KMS-11 (cell line): ENCODE measurements at regions not wholly inside any gene's neighbourhood (a gene's known extent, or its start where the extent isn't known, plus 50 kb on each side); places are given as distances from the start of the nearest gene placed in this dataset.

Source experiments
- H2AFZ ChIP-seq: fragments of 200-600 bp; sonication (generic); 2 replicates; pipeline ENCODE4 v1.6.1; 2016; ENCODE audit warnings: antibody characterized with exemption, mixed run types, low read depth
- H3K27ac ChIP-seq: fragments of 200-600 bp; sonication (generic); 2 replicates; pipeline ENCODE4 v1.6.1; 2016; ENCODE audit warnings: mild to moderate bottlenecking, mixed run types
- H3K27me3 ChIP-seq: fragments of 200-600 bp; sonication (generic); 2 replicates; pipeline ENCODE4 v1.6.1; 2017; ENCODE audit warnings: mild to moderate bottlenecking, low read depth, mixed run types, moderate library complexity; ENCODE audit not compliant: insufficient read depth
- H3K36me3 ChIP-seq: fragments of 200-600 bp; sonication (generic); 2 replicates; pipeline ENCODE4 v1.6.1; 2017; ENCODE audit warnings: mild to moderate bottlenecking, mixed run types; ENCODE audit not compliant: insufficient read depth
- H3K4me1 ChIP-seq: fragments of 200-600 bp; sonication (generic); 2 replicates; pipeline ENCODE4 v1.6.1; 2016; ENCODE audit warnings: mild to moderate bottlenecking, low read depth, mixed run types; ENCODE audit not compliant: poor library complexity, severe bottlenecking
- H3K4me2 ChIP-seq: fragments of 200-600 bp; sonication (generic); 2 replicates; pipeline ENCODE4 v1.7.0; 2016; ENCODE audit warnings: mild to moderate bottlenecking, mixed run types
- H3K4me3 ChIP-seq: fragments of 200-600 bp; sonication (generic); IDR thresholded peaks from 2 replicates; pipeline ENCODE4 v1.6.1; 2017; ENCODE audit warnings: low read depth, low read length, mixed read lengths; ENCODE audit not compliant: insufficient read depth
- H3K79me2 ChIP-seq: fragments of 200-600 bp; sonication (generic); 2 replicates; pipeline ENCODE4 v1.6.1; 2016; ENCODE audit warnings: low read depth, mixed run types; ENCODE audit not compliant: insufficient read depth
- H3K9ac ChIP-seq: fragments of 200-600 bp; sonication (generic); 2 replicates; pipeline ENCODE4 v1.6.1; 2016; ENCODE audit warnings: mild to moderate bottlenecking, mixed run types
- H4K20me1 ChIP-seq: fragments of 200-600 bp; sonication (generic); 2 replicates; pipeline ENCODE4 v1.6.1; 2016; ENCODE audit warnings: mild to moderate bottlenecking, mixed run types; ENCODE audit not compliant: insufficient read depth
- CTCF ChIP-seq: fragments of 200-600 bp; sonication (generic); conservative IDR thresholded peaks from 2 replicates; pipeline ENCODE4 v1.6.1; 2017; ENCODE audit warnings: low read depth, mild to moderate bottlenecking, antibody characterized with exemption, low read length, moderate library complexity, mixed read lengths

- no peak overlapping the region for H3K9ac ChIP-seq
- no peak overlapping the region for H3K27ac ChIP-seq
- TF ChIP-seq CTCF: no peak
- no peaks in the 10 kb centered on the region for H3K27me3 ChIP-seq
- no peak overlapping the region for H2AFZ ChIP-seq
- H4K20me1 ChIP-seq: no peaks in the 10 kb centered on the region
- H3K4me1 ChIP-seq: no peaks in the 10 kb centered on the region
- no peaks in the 10 kb centered on the region for H3K36me3 ChIP-seq
- no peak overlapping the region for H3K4me2 ChIP-seq
- H3K4me3 ChIP-seq: no peak overlapping the region
- no peaks in the 10 kb centered on the region for H3K79me2 ChIP-seq
These were observed 542.9 kb downstream of the PLPP3 start for GRCh38 chr1:56036479-56036878.

GRCh38 chr1:56034847-56035481 is 544.4 kb downstream of the PLPP3 start:
- Histone ChIP-seq H3K4me3 (no peak overlapping the region), H2AFZ (no peak overlapping the region), H3K4me1 (no peaks in the 10 kb centered on the region), H4K20me1 (no peaks in the 10 kb centered on the region), H3K27ac (no peak overlapping the region), H3K9ac (no peak overlapping the region), H3K36me3 (no peaks in the 10 kb centered on the region), H3K27me3 (no peaks in the 10 kb centered on the region), H3K4me2 (no peak overlapping the region), H3K79me2 (no peaks in the 10 kb centered on the region)
- no peak for TF ChIP-seq CTCF

- Histone ChIP-seq H2AFZ (no peak overlapping the region), H3K4me3 (no peak overlapping the region), H3K27me3 (no peaks in the 10 kb centered on the region), H3K79me2 (no peaks in the 10 kb centered on the region), H3K27ac (no peak overlapping the region), H3K36me3 (no peaks in the 10 kb centered on the region), H4K20me1 (no peaks in the 10 kb centered on the region), H3K9ac (no peak overlapping the region), H3K4me2 (no peak overlapping the region), H3K4me1 (no peaks in the 10 kb centered on the region)
- no peak for TF ChIP-seq CTCF
These were observed 545.1 kb downstream of the PLPP3 start for GRCh38 chr1:56034222-56034621.

- Histone ChIP-seq H4K20me1 (no peaks in the 10 kb centered on the region), H3K27me3 (no peaks in the 10 kb centered on the region), H3K36me3 (no peaks in the 10 kb centered on the region), H3K27ac (no peak overlapping the region), H3K4me2 (no peak overlapping the region), H3K79me2 (no peaks in the 10 kb centered on the region), H3K4me3 (no peak overlapping the region), H2AFZ (no peak overlapping the region), H3K4me1 (no peaks in the 10 kb centered on the region), H3K9ac (no peak overlapping the region)
- TF ChIP-seq CTCF: no peak
These were observed 545.9 kb downstream of the PLPP3 start for GRCh38 chr1:56033321-56034037.
